GM13977 (cell line): ENCODE measurements at regions not wholly inside any gene's neighbourhood (a gene's known extent, or its start where the extent isn't known, plus 50 kb on each side); places are given as distances from the start of the nearest gene placed in this dataset.

Source experiments
- DNase-seq: peaks from one replicate; pipeline ENCODE4 v3.0.0; 2012; ENCODE audit warnings: low spot score
- CTCF ChIP-seq: IDR thresholded peaks from 2 replicates; pipeline ENCODE4 v1.5.1; 2012; ENCODE audit warnings: mild to moderate bottlenecking, control low read depth; ENCODE audit not compliant: insufficient read depth; ENCODE audit errors: extremely low read depth, missing control alignments
- in situ Hi-C: fragments of 300-500 bp; cut with MboI; formaldehyde crosslinking; loops from one replicate; pipeline ENCODE4 v1.12.0; 2022; ENCODE audit warnings: low sequenced_read_pairs, low pct_unique_long_range_greater_than_20kb, mixed read lengths, inconsistent platforms; ENCODE audit not compliant: unreplicated experiment

- DNase-seq: no peak
- in situ Hi-C loops: no loop called here
These were observed 564.0 kb upstream of the FANCL start for GRCh38 chr2:58805126-58805525.

GRCh38 chr2:58803192-58803591 lies 562.1 kb upstream of the FANCL start:
- in situ Hi-C loops: no loop called here

More at GRCh38 chr2:58805126-58805525, 564.0 kb upstream of the FANCL start:
- TF ChIP-seq CTCF: no peak

GRCh38 chr2:58800881-58801280 lies 559.8 kb upstream of the FANCL start:
- in situ Hi-C loops: no loop called here
- DNase-seq: no peak
- TF ChIP-seq CTCF: no peak

More at GRCh38 chr2:58803192-58803591, 562.1 kb upstream of the FANCL start:
- no peak for TF ChIP-seq CTCF
- no peak for DNase-seq

GRCh38 chr2:58798676-58799208 lies 557.6 kb upstream of the FANCL start:
- DNase-seq: no peak
- in situ Hi-C loops: no loop called here
- no peak for TF ChIP-seq CTCF

- TF ChIP-seq CTCF: no peak
- no peak for DNase-seq
- in situ Hi-C loops: no loop called here
These were observed 555.2 kb upstream of the FANCL start for GRCh38 chr2:58796239-58796910.

- TF ChIP-seq CTCF: no peak
- in situ Hi-C loops: no loop called here
- DNase-seq: no peak
These were observed 553.8 kb upstream of the FANCL start for GRCh38 chr2:58794916-58795315.

- no peak for DNase-seq
- TF ChIP-seq CTCF: no peak
- in situ Hi-C loops: no loop called here
These were observed 553.0 kb upstream of the FANCL start for GRCh38 chr2:58794103-58794502.
